HG03280 (cell line): ENCODE measurements at regions not wholly inside any gene's neighbourhood (a gene's known extent, or its start where the extent isn't known, plus 50 kb on each side); places are given as distances from the start of the nearest gene placed in this dataset.
A peak's percentile ranks its signal among the peaks of the same experiment; 100 is the strongest.
"Not testable (repeated sequence)": the region's sequence is repeated elsewhere in the genome, so short reads cannot be mapped to it uniquely, and the experiment has no call there.

ENCODE experiments used
- ATAC-seq: cut with Tn5 transposase; IDR thresholded peaks from one replicate; pipeline ENCODE4 v1.9.1; 2021; ENCODE audit warnings: mild to moderate bottlenecking, moderate library complexity; ENCODE audit not compliant: unreplicated experiment

DNA sequence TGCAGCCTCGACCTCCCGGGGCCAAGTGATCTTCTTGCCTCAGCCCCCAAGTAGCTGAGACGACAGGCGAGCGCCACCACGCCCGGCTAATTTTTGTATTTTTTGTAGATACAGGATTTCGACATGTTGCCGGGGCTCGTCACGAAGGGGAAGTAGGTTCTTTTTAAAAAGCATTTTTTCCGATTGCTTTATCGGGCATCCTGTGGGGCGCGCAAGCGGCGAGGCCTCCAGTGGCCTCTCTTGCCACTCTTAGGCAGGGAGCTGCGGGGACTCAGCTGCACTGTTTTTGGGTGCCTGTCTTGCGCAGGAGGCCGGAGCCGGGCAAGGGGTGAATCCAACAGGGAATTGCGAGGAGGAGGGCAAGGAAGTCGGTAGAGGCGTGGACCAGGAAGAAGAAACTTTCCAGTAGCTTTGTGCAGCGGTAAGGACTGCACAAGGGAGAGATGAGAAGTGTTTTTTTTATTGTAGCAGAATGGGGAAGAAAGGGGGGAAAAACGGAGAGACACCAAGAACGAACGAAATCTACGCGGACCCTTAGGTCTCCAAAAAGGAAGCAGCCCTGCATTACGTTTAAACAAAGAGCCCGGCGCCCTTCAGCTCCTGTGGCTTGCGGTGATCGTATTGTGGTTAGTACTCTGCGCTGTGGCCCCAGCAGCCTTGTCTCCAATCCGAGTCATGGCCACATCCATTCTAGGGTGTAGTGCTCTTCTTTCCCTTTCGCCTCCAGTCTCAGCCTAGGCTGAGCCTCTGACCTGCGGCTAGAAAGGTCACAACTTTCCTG lies 164.8 kb downstream of the PPIAL4G start:
- peak; percentile 44 for ATAC-seq

DNA sequence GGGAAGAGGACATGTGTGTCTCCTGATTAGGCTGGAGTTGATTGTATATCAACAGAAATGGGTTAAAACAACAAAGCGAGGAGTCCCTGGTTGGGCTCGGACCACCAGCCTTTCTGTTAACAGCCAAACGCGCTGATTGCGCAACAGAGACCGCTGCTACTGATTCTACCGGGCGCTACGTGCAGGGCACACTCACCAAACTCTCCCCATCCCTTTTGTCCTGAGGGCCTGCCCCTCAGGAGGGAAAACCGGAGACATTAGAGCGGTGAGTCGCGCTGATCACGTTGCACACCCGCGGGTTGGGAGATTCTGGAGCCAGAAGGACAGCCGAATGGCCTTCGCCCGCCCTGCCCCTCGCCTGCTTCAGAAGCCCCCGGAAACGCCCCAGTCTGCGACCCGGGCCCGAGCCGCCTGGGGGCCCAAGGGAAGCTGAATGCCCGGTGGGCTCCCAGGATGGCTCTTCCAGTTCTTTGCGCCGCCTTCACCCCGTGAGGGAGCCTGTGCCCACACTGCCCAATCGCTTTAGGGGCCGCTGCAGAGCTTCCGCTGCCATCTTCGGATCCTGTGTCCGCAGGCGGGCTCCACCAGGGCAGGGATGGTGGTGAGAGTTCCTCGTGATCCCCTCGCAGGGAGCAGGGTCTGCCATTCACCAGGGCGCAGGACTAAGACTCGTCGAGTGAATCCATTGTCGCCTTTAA lies 165.4 kb upstream of the NBPF11 start:
- ATAC-seq = no peak

DNA sequence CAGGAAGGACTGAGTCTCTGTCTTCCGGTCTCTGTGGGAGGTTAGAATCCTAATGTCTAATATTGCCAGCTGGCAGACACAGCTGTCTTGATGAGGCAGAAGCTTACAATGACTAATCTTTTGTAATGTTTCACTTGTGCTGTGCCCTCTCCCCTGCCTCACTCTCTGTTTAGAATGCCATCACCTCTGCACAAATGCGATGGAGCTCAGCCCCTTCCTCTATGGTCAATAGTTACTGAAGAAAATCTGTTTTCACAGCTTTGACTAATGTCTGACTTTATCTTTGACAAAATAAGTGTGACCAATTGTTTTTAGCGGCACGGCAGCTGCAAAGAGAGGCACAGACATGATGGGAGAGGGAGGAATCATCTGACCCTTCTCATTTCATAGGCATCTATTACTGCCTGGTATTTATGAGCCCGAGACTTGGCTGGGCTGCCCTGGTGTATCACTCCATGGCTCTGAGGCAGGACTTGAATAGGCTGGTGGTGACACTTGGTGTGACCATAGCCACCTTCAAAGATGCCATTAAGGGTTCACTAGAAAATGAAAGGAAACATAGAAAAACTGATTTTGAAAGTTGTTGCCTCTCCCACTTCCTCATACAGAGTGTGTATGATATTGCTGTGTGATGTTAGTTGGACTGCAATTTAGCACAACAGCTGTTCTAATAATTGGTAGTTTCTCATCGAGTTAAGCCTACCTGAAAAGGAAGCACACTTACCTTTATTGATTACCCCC lies 163.2 kb upstream of the NBPF11 start:
- ATAC-seq = peak; percentile 75

DNA sequence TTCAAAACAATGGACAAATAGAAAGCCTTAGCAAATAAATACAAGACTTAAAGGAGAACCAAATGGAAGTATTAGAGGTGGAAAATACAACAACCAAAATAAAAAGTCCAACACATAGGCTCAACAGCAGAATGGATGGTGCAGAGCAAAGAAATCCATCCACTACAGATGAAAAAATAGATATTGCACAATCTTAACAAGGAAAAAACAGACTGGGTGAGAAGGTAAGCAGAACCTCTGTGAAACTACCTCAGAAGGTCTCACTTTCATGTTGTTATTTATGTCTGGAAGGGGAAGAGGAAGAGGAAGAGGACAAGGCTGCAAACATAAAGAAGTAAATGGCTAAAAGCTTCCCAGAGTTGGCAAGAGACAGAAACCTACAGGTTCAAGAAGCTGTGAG lies 158.7 kb upstream of the NBPF11 start:
- no peak for ATAC-seq

DNA sequence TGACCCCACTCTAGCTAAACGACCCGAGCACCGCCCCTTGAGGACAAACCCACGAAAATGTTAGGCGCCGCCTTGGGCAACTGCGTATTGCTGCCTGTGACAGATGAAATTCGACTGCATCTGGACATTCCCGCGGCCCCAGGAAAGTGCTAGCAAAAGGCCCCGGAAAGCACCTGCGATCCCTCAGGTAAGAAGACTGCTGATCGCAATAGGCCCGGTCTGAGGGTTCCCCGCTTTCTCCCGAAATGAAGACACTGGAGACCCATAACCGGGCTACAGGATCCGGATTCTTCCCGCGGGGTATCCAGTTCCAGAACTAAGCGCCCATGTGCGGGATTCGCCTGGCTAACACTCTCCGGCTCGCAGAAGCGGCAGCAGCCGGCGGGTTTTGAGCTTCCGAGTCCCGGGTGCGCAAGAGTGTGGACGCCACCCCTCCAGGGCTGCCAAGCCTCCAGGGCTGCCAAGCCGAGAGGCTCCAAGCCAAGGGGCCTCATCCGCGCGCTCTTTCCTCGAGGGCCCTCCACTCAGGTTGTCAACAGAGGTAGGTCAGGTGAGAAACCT lies 157.9 kb upstream of the NBPF11 start:
- ATAC-seq = no peak

DNA sequence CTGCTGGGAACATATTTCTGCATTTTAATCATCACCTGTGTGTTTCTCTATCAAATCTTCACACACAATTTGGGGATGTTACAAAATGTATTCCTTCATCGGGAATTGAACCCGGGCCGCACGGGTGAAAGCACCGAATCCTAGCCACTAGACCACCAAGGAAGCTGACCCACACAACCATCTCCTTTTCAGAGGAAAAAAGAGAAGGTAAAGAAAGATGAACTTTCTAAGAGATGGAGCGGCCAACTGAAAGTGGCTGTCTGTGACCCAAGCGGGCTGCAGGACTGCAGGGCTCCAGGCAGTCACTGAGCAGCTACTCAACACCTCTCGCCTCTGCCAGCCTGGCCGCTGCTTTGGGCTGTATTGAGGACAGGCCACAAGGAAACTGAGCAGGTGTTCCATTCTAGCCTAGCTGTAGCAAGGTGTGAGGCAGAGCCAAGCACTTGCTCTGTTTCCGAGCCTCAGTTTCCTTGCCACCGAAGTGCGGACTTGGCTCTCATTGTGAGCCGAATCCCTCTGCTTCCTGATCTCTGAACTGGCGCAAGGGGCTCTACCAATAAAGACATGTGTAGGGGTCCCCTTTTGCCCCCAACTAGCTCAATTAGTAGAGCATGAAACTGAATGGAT lies 156.9 kb upstream of the NBPF11 start:
- no peak for ATAC-seq

DNA sequence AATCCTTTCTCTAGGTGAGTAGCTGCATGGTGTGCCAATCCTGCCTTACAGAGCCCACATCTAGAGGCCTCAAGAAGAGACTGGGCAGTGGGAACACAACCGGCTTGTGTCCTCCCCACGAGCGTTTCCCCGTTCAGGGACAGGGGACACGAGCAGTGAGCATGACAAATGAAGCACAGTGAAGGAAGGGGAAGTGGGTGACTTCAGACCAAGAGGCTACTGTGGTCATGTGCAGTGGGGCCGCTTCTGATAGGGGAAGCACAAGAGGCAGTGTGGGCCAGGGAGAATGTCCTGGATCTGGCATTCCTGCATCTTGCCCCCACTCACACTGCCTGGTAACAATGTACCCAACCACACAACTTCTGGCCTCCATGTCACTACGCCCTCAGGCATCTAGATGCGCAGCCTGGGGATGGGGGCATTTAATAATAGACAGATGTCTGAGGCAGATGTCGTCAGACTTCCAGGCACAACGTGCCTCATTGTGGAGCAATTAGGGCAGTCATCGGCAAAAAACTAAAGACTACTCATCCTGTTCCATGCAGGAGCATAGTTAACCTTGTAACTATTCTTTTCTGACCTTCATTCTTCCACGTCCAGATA lies 155.6 kb upstream of the NBPF11 start:
- ATAC-seq = no peak

DNA sequence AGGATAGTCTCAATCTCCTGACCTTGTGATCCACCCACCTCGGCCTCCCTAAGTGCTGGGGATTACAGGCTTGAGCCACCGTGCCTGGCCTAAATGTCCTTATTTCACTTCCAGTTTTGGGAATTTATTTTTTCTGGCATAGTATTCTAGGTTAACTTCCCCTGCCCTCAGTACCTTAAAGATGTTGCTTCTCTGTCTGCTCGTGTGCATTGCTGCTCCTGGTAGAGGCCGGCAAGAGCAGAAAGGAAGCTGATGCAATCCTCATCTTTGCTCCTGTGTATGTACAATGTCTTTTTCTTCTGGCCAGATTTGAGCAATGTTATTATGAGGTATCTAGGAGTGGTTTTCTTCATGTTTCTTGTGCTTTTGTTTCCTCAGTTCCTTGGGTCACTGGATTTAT lies 152.9 kb upstream of the NBPF11 start:
- not testable (repeated sequence) for ATAC-seq

DNA sequence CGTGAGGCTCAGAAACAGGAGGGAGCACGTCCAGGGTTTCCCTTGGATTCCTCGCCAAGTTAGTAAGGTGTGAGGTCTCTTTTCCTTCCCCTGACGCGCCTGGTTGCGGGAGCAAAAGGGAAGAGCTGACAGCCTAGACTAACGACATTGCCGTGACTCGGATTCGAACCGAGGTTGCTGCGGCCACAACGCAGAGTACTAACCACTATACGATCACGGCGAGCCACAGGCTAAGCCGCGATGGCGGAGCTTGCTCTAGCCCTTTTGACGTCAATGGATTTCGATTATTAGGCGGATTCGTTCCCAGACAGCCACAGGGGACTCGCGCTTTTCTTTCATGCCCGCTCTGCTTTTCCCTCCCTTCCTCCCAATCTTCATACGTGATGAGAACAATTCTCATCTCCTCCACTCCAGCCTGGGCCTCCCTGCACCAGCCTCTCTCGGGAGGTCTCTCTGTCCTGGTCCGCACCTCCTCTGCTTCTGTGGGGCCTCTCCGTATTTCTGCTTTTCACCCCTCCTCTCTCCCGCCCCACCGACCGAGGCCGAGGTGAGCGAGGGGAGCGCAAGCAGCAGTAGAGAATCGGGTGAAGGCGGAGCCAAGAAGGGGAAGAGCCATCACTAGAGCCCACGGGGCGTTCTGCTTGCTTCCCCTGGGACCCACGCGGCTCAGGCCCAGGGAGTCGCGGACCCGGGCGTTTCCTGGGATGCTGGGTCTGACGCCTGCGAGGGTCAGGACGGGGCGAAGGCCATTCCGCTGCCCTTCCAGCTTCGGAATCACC lies 150.7 kb upstream of the NBPF11 start:
- peak; percentile 79 for ATAC-seq

DNA sequence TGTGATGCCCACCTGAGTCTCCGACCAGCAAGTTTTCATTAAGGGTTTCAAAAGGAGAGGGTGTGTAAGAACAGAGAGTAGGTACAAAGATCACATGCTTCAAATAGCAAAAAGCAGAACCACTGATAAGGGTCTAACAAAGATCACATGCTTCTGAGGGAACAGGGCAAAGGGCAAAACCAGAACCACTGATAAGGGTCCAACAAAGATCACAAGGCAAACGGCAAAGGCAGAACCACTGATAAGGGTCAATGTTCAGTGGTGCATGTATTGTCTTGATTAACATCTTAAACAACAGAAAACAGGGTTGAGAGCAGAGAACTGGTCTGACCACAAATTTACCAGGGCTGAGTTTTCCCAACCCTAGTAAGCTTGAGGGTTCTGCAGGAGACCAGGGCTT lies 145.8 kb upstream of the NBPF11 start:
- not testable (repeated sequence) for ATAC-seq

DNA sequence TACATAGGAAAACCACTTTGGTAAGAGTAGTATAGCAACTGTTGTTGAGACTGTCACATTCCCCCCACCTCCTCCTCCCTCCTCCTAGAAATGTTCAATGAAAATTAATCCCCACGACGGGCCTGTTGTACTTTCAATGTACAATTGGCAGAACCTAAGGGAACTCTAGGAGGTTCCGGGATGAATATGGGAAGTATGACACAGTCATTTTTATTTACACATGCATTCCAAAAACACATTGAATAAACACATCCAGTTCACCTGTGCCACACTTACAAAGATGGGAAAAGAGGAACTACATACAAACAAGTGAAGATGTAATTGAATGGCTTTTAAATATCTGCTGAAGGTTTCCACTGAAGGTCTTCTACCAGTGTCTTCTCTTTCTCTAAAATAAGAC lies 144.4 kb upstream of the NBPF11 start:
- ATAC-seq = no peak

DNA sequence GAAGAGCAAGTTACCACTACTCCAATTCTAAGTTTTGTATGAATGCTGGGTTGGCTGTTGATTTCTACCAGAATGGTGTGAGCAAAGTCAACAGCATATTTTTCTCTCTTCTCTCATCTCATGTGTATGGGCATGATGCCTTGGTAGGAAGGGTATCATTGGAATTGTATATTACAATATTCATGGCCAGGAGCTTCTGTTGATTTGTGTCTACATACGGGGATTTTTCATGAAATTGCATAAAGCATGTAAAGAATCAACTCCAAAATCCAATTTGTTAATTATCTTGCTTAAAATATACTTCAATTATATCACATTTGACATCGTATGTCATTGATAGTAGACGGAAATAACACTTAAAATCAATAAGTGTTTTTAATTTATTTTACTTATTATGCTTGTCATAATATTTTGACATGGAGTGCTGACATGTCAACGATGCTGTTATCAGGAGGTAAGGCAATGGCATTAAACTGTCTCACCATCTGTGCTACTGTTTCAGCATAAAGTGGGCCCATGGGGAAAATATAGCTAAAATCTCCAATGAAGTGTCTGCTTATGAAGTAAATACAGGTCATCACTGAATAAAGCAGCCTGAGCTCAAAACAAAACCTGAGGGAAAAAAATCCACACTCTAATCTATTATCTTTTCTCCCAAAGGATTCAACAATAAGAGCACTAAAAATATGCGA lies 142.2 kb upstream of the NBPF11 start:
- ATAC-seq = no peak

DNA sequence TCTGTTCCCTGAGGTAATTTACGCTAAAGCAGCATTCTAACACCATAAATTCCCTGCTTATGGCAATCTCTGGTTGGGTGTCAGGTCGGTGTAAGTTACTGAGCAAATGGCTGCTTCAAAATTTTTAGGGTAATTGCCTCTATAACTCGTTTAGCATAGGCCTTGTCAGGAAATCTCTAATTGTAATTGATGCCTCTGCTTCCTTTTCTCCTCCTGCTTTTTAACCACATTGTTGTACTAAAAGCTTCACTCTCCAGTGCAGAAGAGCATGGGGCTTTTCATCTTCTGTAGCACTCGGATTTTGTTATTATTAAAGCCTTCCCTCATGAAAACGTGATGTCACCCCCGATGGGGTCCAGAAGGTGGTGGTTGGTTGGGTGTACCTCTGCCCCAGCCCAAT lies 141.6 kb upstream of the NBPF11 start:
- no peak for ATAC-seq

DNA sequence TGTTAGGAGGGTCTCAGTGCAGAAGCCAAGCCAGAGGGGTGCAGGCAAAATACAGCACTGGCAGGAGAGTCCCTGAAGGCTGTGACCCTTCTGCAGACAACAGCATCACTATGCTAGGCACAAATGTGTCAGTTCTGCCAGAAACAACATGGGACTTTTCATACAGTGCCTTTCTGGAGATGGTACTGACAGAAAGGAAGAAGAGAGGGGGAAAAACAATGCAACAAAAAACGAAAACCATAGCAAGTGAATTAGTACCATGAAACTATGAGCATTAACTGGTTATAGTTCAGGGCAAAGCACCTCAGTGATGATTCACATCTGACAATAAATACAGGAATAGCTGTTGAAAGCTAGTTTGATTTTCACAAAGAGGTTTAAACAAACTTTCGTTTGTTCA lies 140.8 kb upstream of the NBPF11 start:
- no peak for ATAC-seq

DNA sequence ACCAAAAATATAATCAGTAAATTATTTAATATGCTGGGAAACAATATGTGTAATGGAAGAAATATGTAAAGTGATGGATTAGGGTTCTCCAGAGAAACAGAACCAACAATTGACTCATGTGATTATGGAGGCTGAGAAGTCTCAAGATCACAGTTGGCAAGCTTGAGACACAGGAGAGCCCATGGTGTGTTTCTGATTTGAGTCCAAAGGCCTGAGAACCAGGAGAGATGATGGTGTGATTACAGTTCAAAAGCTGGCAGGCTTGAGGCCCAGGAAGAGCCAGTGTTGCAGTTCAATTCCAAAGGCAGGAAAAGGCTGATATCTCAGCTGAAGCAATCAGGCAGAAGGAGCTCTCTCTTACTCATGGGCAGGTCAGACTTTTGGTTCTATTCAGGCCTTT lies 138.8 kb upstream of the NBPF11 start:
- no peak for ATAC-seq

DNA sequence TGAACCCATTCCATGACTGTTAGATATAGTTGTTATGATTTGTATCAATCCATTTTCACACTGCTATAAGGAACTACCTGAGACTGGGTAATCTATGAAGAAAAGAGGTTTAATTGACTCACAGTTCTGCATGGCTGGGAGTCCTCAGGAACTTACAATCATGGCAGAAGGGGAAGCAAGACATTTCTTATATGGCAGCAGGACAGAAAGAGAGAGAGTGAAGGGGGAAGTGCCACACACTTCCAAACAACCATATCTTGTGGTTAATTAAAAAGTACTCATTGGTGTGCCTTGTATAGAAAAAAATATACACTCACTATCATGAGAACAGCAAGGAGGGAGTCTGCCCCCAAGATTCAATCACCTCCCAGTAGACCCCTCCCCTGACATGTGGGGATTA lies 137.6 kb upstream of the NBPF11 start:
- no peak for ATAC-seq

DNA sequence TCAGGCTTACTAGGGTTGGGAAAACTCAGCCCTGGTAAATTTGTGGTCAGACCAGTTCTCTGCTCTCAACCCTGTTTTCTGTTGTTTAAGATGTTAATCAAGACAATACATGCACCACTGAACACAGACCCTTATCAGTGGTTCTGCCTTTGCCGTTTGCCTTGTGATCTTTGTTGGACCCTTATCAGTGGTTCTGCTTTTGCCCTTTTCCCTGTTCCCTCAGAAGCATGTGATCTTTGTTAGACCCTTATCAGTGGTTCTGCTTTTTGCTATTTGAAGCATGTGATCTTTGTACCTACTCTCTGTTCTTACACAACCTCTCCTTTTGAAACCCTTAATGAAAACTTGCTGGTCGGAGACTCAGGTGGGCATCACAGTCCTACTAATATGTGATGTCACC lies 133.9 kb upstream of the NBPF11 start:
- not testable (repeated sequence) for ATAC-seq

DNA sequence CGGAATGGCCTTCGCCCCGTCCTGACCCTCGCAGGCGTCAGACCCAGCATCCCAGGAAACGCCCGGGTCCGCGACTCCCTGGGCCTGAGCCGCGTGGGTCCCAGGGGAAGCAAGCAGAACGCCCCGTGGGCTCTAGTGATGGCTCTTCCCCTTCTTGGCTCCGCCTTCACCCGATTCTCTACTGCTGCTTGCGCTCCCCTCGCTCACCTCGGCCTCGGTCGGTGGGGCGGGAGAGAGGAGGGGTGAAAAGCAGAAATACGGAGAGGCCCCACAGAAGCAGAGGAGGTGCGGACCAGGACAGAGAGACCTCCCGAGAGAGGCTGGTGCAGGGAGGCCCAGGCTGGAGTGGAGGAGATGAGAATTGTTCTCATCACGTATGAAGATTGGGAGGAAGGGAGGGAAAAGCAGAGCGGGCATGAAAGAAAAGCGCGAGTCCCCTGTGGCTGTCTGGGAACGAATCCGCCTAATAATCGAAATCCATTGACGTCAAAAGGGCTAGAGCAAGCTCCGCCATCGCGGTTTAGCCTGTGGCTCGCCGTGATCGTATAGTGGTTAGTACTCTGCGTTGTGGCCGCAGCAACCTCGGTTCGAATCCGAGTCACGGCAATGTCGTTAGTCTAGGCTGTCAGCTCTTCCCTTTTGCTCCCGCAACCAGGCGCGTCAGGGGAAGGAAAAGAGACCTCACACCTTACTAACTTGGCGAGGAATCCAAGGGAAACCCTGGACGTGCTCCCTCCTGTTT lies 128.9 kb upstream of the NBPF11 start:
- peak; percentile 82 for ATAC-seq
